ENCODE measurements at regions not wholly inside any gene's neighbourhood (a gene's known extent, or its start where the extent isn't known, plus 50 kb on each side); places are given as distances from the start of the nearest gene placed in this dataset.

GRCh38 chr4:137599734-137600133, 67.4 kb upstream of the PCDH18 start:
- no peak for DNase-seq (ENCODE audit: low read depth in 1 of 2, low spot score in 1 of 2)
- TF ChIP-seq GABPA (IDR thresholded peaks at IDR 0.05; ENCODE audit: low read depth), result no peak
- TF ChIP-seq SPI1 (IDR thresholded peaks at IDR 0.05; ENCODE audit: borderline replicate concordance, low read depth), result no peak
- no peak for TF ChIP-seq REST (IDR thresholded peaks at IDR 0.05; ENCODE audit: insufficient replicate concordance, low read depth)
- no peak for TF ChIP-seq POLR2AphosphoS5 (IDR thresholded peaks at IDR 0.05; ENCODE audit: low read depth)
- no peak for TF ChIP-seq CTCF (IDR thresholded peaks at IDR 0.05; ENCODE audit: insufficient read depth, low read length)
- Histone ChIP-seq H3K27ac (replicated peaks) (no peak overlapping the region), H3K27me3 (ENCODE audit: insufficient read depth, poor library complexity, severe bottlenecking) (no peaks in the 10 kb centered on the region), H3K4me3 (replicated peaks; ENCODE audit: insufficient read depth, low read length) (no peak overlapping the region)

- Histone ChIP-seq H3K27ac (replicated peaks) (no peak overlapping the region), H3K27me3 (ENCODE audit: insufficient read depth, poor library complexity, severe bottlenecking) (no peaks in the 10 kb centered on the region), H3K4me3 (replicated peaks; ENCODE audit: insufficient read depth, low read length) (no peak overlapping the region)
- DNase-seq (ENCODE audit: low read depth in 1 of 2, low spot score in 1 of 2), result no peak
- TF ChIP-seq GABPA (IDR thresholded peaks at IDR 0.05; ENCODE audit: low read depth) (no peak), REST (IDR thresholded peaks at IDR 0.05; ENCODE audit: insufficient replicate concordance, low read depth) (no peak)
Measured at GRCh38 chr4:137597752-137598430, 65.6 kb upstream of the PCDH18 start.

- Histone ChIP-seq H3K27me3 (ENCODE audit: insufficient read depth, poor library complexity, severe bottlenecking) (no peaks in the 10 kb centered on the region), H3K27ac (replicated peaks) (no peak overlapping the region), H3K4me3 (replicated peaks; ENCODE audit: insufficient read depth, low read length) (no peak overlapping the region)
- TF ChIP-seq SPI1 (IDR thresholded peaks at IDR 0.05; ENCODE audit: borderline replicate concordance, low read depth), result no peak
- no peak for TF ChIP-seq POLR2AphosphoS5 (IDR thresholded peaks at IDR 0.05; ENCODE audit: low read depth)
- TF ChIP-seq REST (IDR thresholded peaks at IDR 0.05; ENCODE audit: insufficient replicate concordance, low read depth), result no peak
- no peak for TF ChIP-seq GABPA (IDR thresholded peaks at IDR 0.05; ENCODE audit: low read depth)
- no peak for TF ChIP-seq CTCF (IDR thresholded peaks at IDR 0.05; ENCODE audit: insufficient read depth, low read length)
- DNase-seq (ENCODE audit: low read depth in 1 of 2, low spot score in 1 of 2), result no peak
Measured at GRCh38 chr4:137587796-137588195, 55.5 kb upstream of the PCDH18 start.
